HG02678 (cell line): ENCODE measurements at regions not wholly inside any gene's neighbourhood (a gene's known extent, or its start where the extent isn't known, plus 50 kb on each side); places are given as distances from the start of the nearest gene placed in this dataset.
"Not testable (repeated sequence)": the region's sequence is repeated elsewhere in the genome, so short reads cannot be mapped to it uniquely, and the experiment has no call there.

ENCODE experiments used
- ATAC-seq: cut with Tn5 transposase; IDR thresholded peaks from one replicate; pipeline ENCODE4 v1.9.1; 2021; ENCODE audit warnings: mild to moderate bottlenecking, moderate library complexity; ENCODE audit not compliant: unreplicated experiment

- ATAC-seq = not testable (repeated sequence)
Observed at GRCh38 chr13:73160371-73161031, 101.7 kb downstream of the KLF5 start.

GRCh38 chr13:73158851-73159250 lies 100.0 kb downstream of the KLF5 start:
- no peak for ATAC-seq

DNA sequence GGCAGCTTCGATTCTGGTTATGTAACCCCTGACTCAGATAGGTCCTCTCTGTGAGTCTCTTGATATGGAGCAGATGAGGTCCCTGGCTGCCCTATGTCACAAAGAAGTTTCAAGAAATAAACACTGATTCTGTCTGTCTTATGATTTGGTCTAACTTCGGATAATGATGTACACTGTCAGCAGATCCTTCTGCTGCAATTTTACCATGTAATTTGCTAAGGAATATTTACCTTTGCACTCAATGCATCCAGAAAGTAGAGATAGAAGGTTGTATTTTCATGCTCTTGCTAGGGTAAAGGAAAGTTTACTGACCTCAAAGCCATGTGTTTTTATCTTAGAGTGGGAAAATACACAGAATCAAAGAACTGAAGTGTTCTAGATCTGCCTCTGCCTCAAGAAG lies 98.2 kb downstream of the KLF5 start:
- ATAC-seq = no peak

- no peak for ATAC-seq
Observed at GRCh38 chr13:73146707-73147106, 87.9 kb downstream of the KLF5 start.

DNA sequence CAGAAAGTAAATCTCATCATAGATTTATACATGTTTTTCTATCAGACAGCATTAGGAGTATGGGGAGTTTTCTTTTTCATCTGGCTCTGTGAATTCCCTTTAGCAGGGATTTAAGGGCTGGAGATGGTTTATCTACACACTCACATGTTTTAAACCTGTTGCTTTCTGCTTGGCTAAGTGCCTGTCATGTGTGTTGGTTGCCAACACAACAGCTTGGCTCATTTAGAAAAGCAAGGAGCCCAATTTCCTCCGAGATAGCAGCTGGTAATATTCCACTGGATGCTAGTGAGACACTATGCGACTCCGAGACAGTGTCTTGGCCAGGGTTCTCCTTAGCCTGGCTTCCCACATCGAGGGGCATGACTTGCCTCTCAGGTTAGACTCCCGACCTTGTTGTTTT lies 83.3 kb downstream of the KLF5 start:
- no peak for ATAC-seq

DNA sequence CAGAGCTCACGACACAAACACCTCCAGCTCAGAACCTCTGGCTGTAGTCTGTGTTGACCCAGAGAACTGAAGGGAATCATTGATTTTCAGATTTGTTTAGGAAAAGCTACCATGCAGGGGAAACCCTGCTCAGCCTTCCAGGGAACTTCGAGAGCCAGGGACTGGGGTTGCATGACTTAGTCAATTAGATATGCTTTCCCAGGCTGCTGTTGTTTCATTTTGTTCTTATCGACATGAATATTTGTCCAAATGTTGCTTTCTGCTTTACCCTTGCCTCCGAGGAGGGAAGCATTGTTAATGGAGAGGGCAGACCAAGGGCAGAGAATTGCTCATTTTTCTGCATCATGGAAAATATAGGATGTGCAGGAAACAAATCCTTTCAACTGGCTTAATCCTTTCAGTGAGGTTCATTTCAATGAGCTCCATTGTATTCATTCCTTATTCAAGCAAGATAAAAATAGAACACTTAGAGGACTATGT lies 82.5 kb downstream of the KLF5 start:
- no peak for ATAC-seq

- ATAC-seq = no peak
Observed at GRCh38 chr13:73140801-73141200, 82.0 kb downstream of the KLF5 start.

DNA sequence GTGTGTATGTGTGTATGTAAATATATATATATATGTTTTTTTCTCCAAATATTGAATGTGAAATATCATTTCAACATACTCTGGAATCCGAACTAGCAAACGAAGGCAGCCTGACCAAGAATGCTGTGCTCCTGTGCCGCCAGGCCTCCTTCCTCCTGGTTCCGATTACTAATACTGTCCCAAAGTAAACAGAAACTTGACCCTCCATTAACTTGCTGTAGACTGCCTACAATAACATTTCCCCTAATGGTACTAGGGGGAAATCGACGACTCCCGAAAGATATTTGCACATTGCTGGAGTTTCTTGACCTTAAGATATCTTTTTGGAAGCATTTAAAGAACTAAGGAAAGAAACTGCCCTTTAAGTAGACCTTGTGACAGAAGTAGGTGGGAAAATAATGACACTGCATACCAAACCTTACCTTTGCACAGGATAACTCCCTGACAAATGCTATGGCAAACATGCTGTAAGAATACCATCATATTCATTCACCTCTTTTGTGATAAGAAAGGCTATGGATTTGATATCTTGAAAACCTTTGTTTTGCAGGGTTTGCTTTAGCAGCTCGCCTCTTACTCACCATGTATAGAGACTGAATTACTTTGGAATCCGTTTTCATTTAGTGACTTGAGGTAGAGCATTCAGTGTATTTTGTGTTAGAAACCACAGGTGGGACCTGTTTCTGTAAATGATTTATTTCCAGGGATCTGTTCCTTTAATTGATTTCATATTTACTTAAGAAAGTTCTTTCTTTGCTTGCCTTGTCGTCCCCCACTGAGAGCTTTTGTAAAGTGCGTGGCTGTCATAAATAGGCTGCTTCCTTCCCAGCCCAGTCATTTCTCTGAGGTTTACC lies 80.1 kb downstream of the KLF5 start:
- ATAC-seq = no peak

- no peak for ATAC-seq
Observed at GRCh38 chr13:73138276-73138637, 79.5 kb downstream of the KLF5 start.

GRCh38 chr13:73136776-73137175 lies 78.0 kb downstream of the KLF5 start:
- no peak for ATAC-seq

GRCh38 chr13:73133531-73133930 lies 74.7 kb downstream of the KLF5 start:
- no peak for ATAC-seq

DNA sequence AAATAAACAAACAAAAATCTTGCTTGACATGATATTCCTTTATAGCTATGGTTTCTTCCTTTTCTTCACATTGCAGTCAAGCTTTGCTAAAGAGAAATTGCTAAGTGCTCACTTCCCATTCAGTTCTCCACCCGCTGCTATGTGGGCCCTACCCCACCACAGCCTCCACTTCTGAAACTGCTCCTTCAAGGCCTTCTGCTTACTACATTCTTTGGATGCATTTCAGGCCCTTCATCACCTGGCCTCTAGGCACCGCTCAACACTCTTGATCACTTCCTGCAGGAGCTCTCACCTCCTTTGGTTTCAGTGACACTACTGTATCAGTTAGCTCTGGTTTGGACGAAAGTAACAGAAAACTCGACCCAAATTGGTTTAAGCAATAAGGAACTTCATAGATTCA lies 72.4 kb downstream of the KLF5 start:
- no peak for ATAC-seq

GRCh38 chr13:73129023-73129422 lies 70.2 kb downstream of the KLF5 start:
- no peak for ATAC-seq
